Activated CD8-positive, alpha-beta T cell treated with anti-CD3 and anti-CD28 coated beads for 36 hours (primary cell): ENCODE measurements at regions not wholly inside any gene's neighbourhood (a gene's known extent, or its start where the extent isn't known, plus 50 kb on each side); places are given as distances from the start of the nearest gene placed in this dataset.

Experiments used
- ATAC-seq: fragments of 200-7000 bp; cut with Tn5 transposase; one replicate; pipeline ENCODE4 v1.10.0; 2021; ENCODE audit warnings: mild to moderate bottlenecking, moderate library complexity
- CTCF ChIA-PET: fragments of 350-600 bp; sonication (Branson Sonifier 250); formaldehyde crosslinking; loops from one replicate; lab custom pipeline; 2021; ENCODE audit warnings: antibody characterized with exemption; lab: Charles Lee
- POLR2A ChIA-PET: fragments of 350-600 bp; sonication (Branson Sonifier 250); formaldehyde crosslinking; loops from one replicate; lab custom pipeline; 2021; ENCODE audit warnings: antibody characterized with exemption; lab: Charles Lee
- DNase-seq: peaks from one replicate; pipeline ENCODE4 v3.0.0-alpha.2; 2020
- H3K27ac Mint-ChIP-seq: one replicate; pipeline ENCODE4 v1.8.0; 2021; ENCODE audit warnings: mild to moderate bottlenecking, mixed read lengths
- H3K27me3 Mint-ChIP-seq: one replicate; pipeline ENCODE4 v1.8.0; 2021; ENCODE audit warnings: mixed read lengths
- H3K36me3 Mint-ChIP-seq: one replicate; pipeline ENCODE4 v1.8.0; 2021; ENCODE audit warnings: low read depth, mixed read lengths
- H3K4me1 Mint-ChIP-seq: one replicate; pipeline ENCODE4 v1.8.0; 2021; ENCODE audit warnings: low read depth, mixed read lengths
- H3K4me3 Mint-ChIP-seq: one replicate; pipeline ENCODE4 v1.8.0; 2021; ENCODE audit warnings: mild to moderate bottlenecking, moderate library complexity, mixed read lengths
- H3K9me3 Mint-ChIP-seq: one replicate; pipeline ENCODE4 v1.8.0; 2021; ENCODE audit warnings: mixed read lengths
- CTCF ChIP-seq: fragments of 200-600 bp; IDR thresholded peaks from one replicate; pipeline ENCODE4 v1.8.0; 2022; ENCODE audit warnings: antibody characterized with exemption, mild to moderate bottlenecking
- intact Hi-C: fragments of 100-400 bp; cut with micrococcal nuclease; formaldehyde crosslinking; loops from one replicate; pipeline ENCODE4 v1.10.0; 2022

- ChIA-PET POLR2A (no interaction called here), CTCF (no interaction called here)
- H3K36me3 Mint-ChIP-seq: no peaks in the 10 kb centered on the region
- H3K4me1 Mint-ChIP-seq: no peaks in the 10 kb centered on the region
- H3K27me3 Mint-ChIP-seq: no peaks in the 10 kb centered on the region
- H3K4me3 Mint-ChIP-seq: no peak overlapping the region
- DNase-seq: no peak
- no peak for TF ChIP-seq CTCF
- intact Hi-C loops: no loop called here
- H3K9me3 Mint-ChIP-seq: no peaks in the 10 kb centered on the region
- ATAC-seq: no peak
- no peak overlapping the region for H3K27ac Mint-ChIP-seq
Measured at GRCh38 chr2:18284331-18284730, 276.1 kb downstream of the RDH14 start.

- Mint-ChIP-seq H3K4me1 (no peaks in the 10 kb centered on the region), H3K36me3 (no peaks in the 10 kb centered on the region), H3K4me3 (no peak overlapping the region), H3K9me3 (no peaks in the 10 kb centered on the region), H3K27ac (no peak overlapping the region), H3K27me3 (no peaks in the 10 kb centered on the region)
- intact Hi-C loops: no loop called here
- POLR2A ChIA-PET: no interaction called here
- ATAC-seq (no peak), DNase-seq (no peak)
- no peak for TF ChIP-seq CTCF
- CTCF ChIA-PET: interaction anchor here (0.6 kb wide), 1 partner anchor 1427 kb away, joined by 3 read pairs; no protein-coding TSS in a partner anchor
Measured at GRCh38 chr2:18282026-18282425, 278.4 kb downstream of the RDH14 start.

- intact Hi-C loops: no loop called here
- ATAC-seq (no peak), DNase-seq (no peak)
- Mint-ChIP-seq H3K27me3 (no peaks in the 10 kb centered on the region), H3K4me3 (no peak overlapping the region), H3K27ac (no peak overlapping the region), H3K9me3 (no peaks in the 10 kb centered on the region), H3K4me1 (no peaks in the 10 kb centered on the region), H3K36me3 (no peaks in the 10 kb centered on the region)
- ChIA-PET POLR2A (no interaction called here), CTCF (no interaction called here)
- no peak for TF ChIP-seq CTCF
Measured at GRCh38 chr2:18276583-18277075, 283.8 kb downstream of the RDH14 start.

GRCh38 chr2:18273205-18273604, 287.2 kb downstream of the RDH14 start:
- ATAC-seq (no peak), DNase-seq (no peak)
- Mint-ChIP-seq H3K36me3 (no peaks in the 10 kb centered on the region), H3K4me3 (no peak overlapping the region), H3K27ac (no peak overlapping the region), H3K4me1 (no peaks in the 10 kb centered on the region), H3K27me3 (no peaks in the 10 kb centered on the region), H3K9me3 (no peaks in the 10 kb centered on the region)
- ChIA-PET POLR2A (no interaction called here), CTCF (no interaction called here)
- intact Hi-C loops: no loop called here
- TF ChIP-seq CTCF: no peak

GRCh38 chr2:18272148-18272494, 288.3 kb downstream of the RDH14 start:
- intact Hi-C loops: no loop called here
- no peak overlapping the region for H3K27ac Mint-ChIP-seq
- H3K36me3 Mint-ChIP-seq: no peaks in the 10 kb centered on the region
- TF ChIP-seq CTCF: no peak
- DNase-seq (no peak), ATAC-seq (no peak)
- no peaks in the 10 kb centered on the region for H3K27me3 Mint-ChIP-seq
- no peaks in the 10 kb centered on the region for H3K9me3 Mint-ChIP-seq
- H3K4me1 Mint-ChIP-seq: no peaks in the 10 kb centered on the region
- ChIA-PET CTCF (no interaction called here), POLR2A (no interaction called here)
- no peak overlapping the region for H3K4me3 Mint-ChIP-seq
